Stimulated activated CD8-positive, alpha-beta memory T cell treated with anti-CD3 and anti-CD28 coated beads, Interleukin-2, amount 100 ng/mL, for 1 hour (primary cell): ENCODE measurements at regions not wholly inside any gene's neighbourhood (a gene's known extent, or its start where the extent isn't known, plus 50 kb on each side); places are given as distances from the start of the nearest gene placed in this dataset.

Experiments
- DNase-seq, 2 donors: peaks; one replicate each; pipeline ENCODE4 v3.0.0-alpha.2; 2020; ENCODE audit warnings: low read depth in 2 of 2

- no peak for DNase-seq
Observed at GRCh38 chr9:135309763-135310125, 169.8 kb upstream of the PPP1R26 start.

GRCh38 chr9:135310134-135310533, 169.4 kb upstream of the PPP1R26 start:
- DNase-seq = no peak

DNA sequence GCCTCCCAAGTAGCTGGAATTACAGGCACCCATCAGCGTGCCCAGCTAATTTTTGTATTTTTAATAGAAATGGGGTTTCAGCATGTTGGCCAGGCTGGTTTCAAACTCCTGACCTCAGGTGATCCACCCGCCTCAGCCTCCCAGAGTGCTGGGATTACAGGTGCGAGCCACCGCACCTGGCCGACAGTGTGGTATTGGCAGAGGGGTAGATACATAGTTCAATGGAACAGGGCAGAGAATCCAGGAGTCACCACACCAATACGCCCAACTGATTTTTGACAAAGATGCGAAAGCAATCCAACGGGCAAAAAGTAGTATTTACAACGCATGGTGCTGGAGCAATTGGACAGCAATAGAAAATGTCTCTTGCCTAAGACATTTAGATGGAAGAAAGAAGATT, 164.0 kb upstream of the PPP1R26 start:
- DNase-seq = no peak

DNA sequence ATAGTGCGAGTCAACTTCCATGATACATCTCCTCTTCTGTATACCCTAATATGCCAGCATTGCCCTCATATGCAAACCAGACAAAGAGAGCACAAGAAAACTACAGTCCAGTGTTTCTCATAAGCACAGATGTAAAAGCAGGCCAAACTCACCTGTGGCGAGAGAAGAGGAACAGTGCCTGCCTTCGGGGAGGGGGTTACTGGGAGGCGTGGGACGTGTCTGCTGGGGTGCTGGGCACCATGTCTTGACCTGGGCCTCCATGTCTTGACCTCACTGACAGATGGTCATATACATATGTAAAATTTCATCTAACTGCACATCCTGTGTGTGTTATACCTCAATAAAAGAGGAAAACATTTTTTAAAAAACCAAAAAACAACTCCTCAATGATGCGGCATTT, 159.3 kb upstream of the PPP1R26 start:
- DNase-seq = no peak

DNA sequence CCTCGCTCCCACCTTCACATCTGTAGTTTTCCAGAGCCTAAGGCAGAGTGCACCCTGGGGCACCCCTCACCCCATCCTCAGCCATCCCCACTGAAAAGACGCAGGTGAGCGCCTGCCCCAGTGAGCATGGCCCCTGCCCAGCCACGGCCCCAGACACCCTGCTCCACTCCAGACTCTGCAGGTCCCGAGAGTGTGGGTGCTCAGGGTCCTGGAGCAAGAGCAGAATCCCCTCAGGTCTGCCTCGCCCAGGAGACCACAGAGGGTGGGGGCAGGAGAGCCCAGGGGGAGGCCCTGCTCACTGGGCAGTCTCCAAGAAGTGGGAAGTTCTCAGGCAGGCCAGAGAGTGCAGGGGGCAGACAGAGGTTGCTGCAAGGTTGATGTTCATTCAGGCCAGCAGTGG, 158.6 kb upstream of the PPP1R26 start:
- DNase-seq = no peak

DNA sequence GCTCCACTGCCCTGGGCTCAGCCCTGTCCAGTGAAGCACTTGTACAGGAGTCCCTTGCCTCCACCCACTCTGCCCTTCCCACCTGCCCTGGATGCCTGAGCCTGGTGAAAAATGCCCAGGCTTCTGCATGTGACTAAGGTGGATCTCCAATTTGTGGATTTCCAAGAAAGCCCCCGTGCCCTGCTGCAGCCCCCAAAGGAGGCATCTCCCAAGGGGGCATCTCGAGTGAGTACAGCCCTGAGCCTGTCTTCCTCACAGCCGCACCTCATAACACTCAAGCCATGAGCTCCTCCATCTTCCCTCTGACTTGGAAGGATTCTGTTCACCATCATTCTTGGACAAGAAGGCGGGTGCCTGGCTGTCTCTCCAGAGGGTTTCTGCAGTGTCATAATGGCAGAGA, 158.0 kb upstream of the PPP1R26 start:
- no peak for DNase-seq

GRCh38 chr9:135324329-135324728, 155.3 kb upstream of the PPP1R26 start:
- no peak for DNase-seq

GRCh38 chr9:135326141-135326540, 153.4 kb upstream of the PPP1R26 start:
- no peak for DNase-seq

GRCh38 chr9:135326633-135327152, 152.9 kb upstream of the PPP1R26 start:
- no peak for DNase-seq

DNA sequence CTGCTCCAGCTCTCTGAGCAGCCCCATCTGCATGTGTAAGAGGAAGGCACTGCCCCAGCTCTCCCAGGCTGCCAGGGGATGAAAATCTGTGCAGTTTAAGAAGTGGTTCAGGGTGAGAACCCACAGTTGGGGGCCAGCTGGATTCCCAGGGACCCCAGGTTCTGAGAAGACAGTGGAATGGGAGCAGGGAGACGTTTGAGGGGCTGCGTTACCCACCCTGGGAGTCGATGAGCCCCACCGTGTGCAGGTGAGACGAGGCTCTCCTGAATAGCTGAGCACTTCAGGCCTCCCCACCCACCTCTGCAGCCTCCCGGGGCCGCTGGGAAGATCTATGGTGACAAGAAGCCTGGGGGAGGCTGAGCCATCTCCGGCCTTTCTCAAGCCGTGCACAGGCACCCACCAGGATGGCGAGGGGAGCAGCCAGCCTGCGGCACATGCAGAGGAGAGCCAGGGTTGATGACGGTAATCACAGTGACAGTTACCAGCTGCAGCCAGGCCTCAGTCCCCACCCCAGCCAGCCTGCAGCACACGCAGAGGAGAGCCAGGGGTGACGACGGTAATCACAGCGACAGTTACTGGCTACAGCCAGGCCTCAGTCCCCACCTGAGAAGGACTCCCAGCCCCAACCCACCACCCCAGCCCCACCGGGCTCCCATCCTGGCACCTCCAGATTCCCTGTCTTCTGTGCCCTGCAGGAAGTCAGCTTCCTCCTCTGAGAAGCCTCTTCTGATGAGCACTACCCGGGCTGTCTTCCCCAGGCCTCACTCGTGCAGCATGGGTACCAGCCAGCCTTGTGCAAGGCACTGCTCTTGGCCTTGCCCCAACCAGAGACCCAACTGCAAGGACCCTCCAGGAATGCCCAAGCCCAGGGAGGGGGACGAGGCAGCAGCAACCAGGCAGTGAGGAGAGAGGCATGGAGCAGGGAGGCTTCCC, 150.8 kb upstream of the PPP1R26 start:
- no peak for DNase-seq

DNA sequence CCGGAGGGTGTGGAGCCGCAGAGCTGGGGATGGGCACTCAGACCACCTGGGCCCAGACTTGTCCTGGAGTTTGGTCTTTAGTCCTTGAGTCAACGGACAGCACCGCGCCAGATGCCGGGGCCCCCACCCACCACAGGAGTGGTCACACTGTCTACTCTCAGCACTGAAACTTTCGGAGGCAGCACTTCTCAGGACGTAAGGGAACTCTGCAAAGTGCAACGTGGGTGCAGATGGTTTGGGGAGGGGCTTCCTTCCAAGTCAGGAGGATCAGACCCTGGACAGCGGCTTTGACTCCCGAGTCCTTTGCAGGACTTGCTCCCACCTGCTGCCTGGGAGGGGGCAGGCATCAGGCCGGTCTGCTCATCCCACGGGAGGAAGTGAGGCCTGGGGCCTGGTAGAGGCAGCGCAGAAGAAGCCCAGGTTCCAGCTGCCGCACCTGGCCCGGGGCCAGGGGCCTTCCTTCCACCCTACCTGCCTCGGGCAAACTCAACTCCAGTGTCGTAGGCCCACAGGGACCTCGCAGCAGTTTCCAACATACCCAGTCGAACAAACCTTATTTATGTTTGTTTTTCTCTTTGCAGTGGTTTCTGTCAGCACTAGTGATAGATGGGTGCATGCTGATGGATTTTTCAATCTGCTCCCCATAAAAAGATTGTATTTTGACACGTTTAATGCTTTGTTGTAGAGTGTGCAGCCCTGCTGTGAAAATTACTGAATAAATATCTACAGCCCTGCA, 149.8 kb upstream of the PPP1R26 start:
- DNase-seq = no peak

DNA sequence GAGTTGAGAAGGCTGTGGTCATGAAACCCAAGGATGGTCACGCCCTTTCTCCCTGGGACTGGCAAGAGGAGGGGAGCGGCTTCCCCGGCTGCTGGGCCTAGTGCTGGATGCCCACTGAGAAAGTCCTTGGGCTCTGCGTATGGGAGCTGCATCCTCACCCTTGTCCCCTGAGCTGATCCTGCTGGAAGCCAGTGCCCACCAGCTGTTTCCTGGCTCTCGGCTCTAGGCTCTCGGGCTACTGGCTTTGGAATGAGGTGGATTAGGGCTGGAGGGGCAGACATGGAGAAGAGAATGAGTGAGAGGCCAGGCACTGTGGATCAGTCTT, 149.3 kb upstream of the PPP1R26 start:
- no peak for DNase-seq

- DNase-seq = no peak
Observed at GRCh38 chr9:135330685-135331590, 148.6 kb upstream of the PPP1R26 start.

DNA sequence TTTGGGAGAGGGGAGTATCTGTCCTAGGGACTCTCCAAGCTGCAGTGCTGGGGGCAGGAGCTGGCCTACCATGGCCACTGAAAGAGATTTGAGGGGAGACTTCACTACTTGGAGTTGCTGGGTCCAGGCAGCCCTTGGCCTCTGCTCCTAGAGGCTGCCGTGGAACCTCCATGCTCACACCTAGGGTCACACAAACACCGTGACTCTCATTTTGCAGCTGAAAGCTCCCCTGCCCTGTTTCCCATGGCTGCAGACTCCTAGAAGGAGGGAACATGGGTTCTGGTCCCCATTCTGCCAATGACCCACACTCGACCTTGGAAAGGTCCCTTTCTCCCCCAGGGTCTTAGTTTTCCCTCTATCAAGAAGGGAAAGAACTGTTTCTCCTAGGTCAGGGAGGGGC, 147.1 kb upstream of the PPP1R26 start:
- DNase-seq = no peak

DNA sequence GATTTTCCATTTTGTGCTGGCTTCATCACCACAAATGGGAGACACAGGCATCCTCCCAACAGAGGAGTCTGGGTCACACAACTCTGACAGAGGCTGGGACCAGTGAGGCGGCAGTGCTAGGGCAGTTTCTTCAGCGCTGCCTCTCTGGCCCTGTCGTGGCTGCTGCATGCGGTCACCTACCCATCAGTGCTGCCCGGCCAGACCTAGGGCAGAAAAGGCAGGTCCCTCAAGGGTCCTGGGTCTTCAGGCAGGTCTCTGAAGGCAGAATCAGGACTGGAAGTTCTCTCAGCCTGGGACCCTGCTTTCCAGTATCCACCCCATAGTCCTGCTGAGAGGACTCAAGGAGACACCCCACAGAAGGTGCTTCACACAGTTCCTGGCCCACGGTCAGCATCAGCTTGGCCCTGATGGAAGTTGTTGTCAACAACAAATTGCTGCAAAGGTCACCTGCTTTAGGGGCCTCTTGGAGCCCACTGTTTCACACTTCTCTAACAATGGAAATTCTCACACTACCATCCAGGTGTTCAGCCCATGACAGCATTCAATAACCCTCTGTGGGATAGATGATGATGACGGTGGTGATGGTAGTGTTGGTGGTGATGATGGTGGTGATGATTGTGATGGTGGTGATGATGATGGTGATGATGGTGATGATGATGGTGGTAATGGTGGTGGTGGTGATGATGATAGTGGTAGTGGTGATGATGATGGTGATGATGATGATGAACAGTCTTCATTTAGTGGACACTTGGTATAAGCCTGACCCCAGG, 146.4 kb upstream of the PPP1R26 start:
- DNase-seq = no peak

- DNase-seq = no peak
Observed at GRCh38 chr9:135334953-135335460, 144.6 kb upstream of the PPP1R26 start.

DNA sequence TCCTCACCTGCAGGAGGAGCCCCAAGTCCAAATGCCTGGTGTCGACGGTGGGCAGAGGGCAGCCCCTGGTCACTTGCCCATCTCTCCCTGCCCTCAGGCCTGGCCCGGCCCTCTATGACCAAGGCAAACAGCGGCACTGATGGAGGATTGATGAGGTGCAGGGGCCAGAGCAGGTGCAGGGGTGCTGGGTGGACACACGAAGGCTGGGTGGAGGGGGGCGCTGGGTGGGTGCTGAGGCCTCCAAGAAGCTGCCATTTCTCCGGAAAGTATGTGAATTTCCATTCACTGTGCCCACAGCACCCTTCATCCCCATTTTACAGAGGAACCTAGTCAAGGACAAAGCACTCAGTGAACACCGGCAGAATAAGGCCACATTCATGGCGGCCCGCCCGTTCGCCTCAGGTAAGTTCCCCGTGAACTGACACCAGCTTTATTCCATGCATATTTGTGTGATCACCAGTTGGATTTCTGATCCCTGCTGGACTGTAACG, 143.8 kb upstream of the PPP1R26 start:
- DNase-seq = no peak

GRCh38 chr9:135336722-135337527, 142.7 kb upstream of the PPP1R26 start:
- DNase-seq = no peak

DNA sequence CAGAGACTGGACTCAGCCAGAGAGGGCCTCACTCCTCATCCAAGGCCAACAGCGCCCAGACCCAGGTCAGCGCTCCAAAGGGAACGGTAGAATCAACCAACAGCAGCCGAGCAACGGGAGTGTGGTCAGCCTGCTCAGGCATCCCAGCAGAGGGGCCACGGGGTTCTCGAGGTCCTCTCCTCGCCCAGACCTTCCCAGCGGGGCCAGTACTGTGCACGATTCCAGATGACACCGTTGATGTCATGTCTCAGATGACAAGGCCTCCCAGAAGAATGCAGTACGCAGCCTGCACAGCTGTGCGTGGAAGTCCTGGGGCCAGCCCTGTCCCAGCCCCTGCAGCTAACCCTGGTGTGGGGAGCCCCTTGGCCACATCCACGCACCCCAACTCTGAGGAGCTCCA, 141.0 kb upstream of the PPP1R26 start:
- no peak for DNase-seq

DNA sequence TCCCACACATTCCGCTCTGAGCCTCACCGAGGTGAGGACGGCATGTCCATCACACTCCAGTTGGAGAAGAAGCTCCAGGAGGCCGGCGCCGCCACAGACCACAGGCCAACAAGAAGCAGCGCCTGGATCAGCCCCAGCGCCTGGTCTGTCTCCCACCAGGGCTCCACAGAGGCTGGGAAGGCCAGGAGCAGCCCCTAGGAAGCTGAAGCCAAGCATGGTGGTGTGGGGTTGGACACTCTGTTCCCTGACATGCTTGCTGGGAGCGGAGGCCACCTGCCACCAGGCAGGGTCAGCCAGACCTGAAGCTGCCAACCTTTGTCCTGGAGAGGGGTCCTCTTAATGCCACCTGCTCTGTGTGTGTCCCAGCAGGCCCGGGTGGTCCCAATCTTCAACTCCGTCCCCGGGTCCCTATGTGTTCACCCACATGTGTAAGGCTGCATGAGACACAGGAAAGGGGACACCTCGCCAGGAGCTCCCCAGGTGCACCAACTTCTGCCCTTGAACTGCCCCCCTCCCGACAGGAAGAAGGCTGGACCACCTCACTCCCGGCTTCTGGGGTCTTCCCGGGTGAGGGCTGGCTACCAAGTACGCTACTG, 140.1 kb upstream of the PPP1R26 start:
- no peak for DNase-seq
